SK-N-SH treated with all-trans-retinoic acid at 6 μM for 48 hours (cell line): ENCODE measurements at regions not wholly inside any gene's neighbourhood (a gene's known extent, or its start where the extent isn't known, plus 50 kb on each side); places are given as distances from the start of the nearest gene placed in this dataset.

Experiments used
- CSDC2 ChIP-seq: fragments of 250-450 bp; sonication (Bioruptor Pico); IDR thresholded peaks from 2 replicates; pipeline ENCODE4 v1.5.0; 2020; ENCODE audit warnings: mild to moderate bottlenecking, moderate library complexity
- ESRRG ChIP-seq: fragments of 250-450 bp; sonication (Bioruptor Pico); IDR thresholded peaks from 2 replicates; pipeline ENCODE4 v1.6.1; 2021; ENCODE audit warnings: mild to moderate bottlenecking
- GLIS3 ChIP-seq: fragments of 250-450 bp; sonication (Bioruptor Pico); IDR thresholded peaks from 2 replicates; pipeline ENCODE4 v1.5.0; 2020; ENCODE audit warnings: mild to moderate bottlenecking, moderate library complexity
- PATZ1 ChIP-seq: fragments of 250-450 bp; sonication (Bioruptor Pico); IDR thresholded peaks from 2 replicates; pipeline ENCODE4 v1.8.0; 2020; ENCODE audit warnings: mild to moderate bottlenecking, moderate library complexity, borderline replicate concordance
- RARB ChIP-seq: fragments of 250-450 bp; sonication (Bioruptor Pico); IDR thresholded peaks from 2 replicates; pipeline ENCODE4 v1.8.0; 2021; ENCODE audit warnings: mild to moderate bottlenecking, moderate library complexity
- TCF4 ChIP-seq: fragments of 250-450 bp; sonication (Bioruptor Pico); IDR thresholded peaks from 2 replicates; pipeline ENCODE4 v1.8.0; 2021; ENCODE audit warnings: mild to moderate bottlenecking, moderate library complexity, borderline replicate concordance
- TOX ChIP-seq: fragments of 250-450 bp; sonication (Bioruptor Pico); IDR thresholded peaks from 2 replicates; pipeline ENCODE4 v1.8.0; 2021; ENCODE audit warnings: mild to moderate bottlenecking, moderate library complexity, borderline replicate concordance
- ZC3H10 ChIP-seq: fragments of 250-450 bp; sonication (Bioruptor Pico); IDR thresholded peaks from 2 replicates; pipeline ENCODE4 v1.5.1; 2021; ENCODE audit warnings: mild to moderate bottlenecking, moderate library complexity
- ZFP30 ChIP-seq: fragments of 450-650 bp; formaldehyde crosslinking; IDR thresholded peaks from 2 replicates; pipeline ENCODE4 v1.5.0; 2022; ENCODE audit warnings: mild to moderate bottlenecking, moderate library complexity
- ZNF565 ChIP-seq: fragments of 450-650 bp; formaldehyde crosslinking; conservative IDR thresholded peaks from 2 replicates; pipeline ENCODE4 v1.5.0; 2020; ENCODE audit warnings: low read depth, mild to moderate bottlenecking, moderate library complexity
- ZNF70 ChIP-seq: fragments of 450-650 bp; formaldehyde crosslinking; IDR thresholded peaks from 2 replicates; pipeline ENCODE4 v1.5.0; 2020; ENCODE audit warnings: mild to moderate bottlenecking, moderate library complexity

GRCh38 chr12:91609283-91609682 is 426.7 kb upstream of the DCN start:
- TF ChIP-seq ZNF70 (CRISPR knock-in tag) (no peak), PATZ1 (CRISPR knock-in tag) (no peak), TCF4 (CRISPR knock-in tag) (no peak), RARB (CRISPR knock-in tag) (no peak), ZNF565 (CRISPR knock-in tag) (no peak), ESRRG (CRISPR knock-in tag) (no peak), CSDC2 (CRISPR knock-in tag) (no peak), ZFP30 (CRISPR knock-in tag) (no peak), ZC3H10 (CRISPR knock-in tag) (no peak), TOX (CRISPR knock-in tag) (no peak), GLIS3 (no peak)
